K562 (cell line): ENCODE measurements at regions not wholly inside any gene's neighbourhood (a gene's known extent, or its start where the extent isn't known, plus 50 kb on each side); places are given as distances from the start of the nearest gene placed in this dataset.

ENCODE experiments used
- ARNT ChIP-seq, 2 experiments: fragments of 450-650 bp; IDR thresholded peaks; 2 replicates each; pipeline ENCODE4 v1.6.1; 2016; ENCODE audit warnings: mild to moderate bottlenecking in 1 of 2
- CHAMP1 ChIP-seq: fragments of 450-650 bp; IDR thresholded peaks from 2 replicates; pipeline ENCODE4 v1.6.1; 2016; ENCODE audit warnings: mild to moderate bottlenecking
- ESRRA ChIP-seq: fragments of 450-650 bp; IDR thresholded peaks from 2 replicates; pipeline ENCODE4 v1.6.1; 2014; ENCODE audit warnings: low read depth, mild to moderate bottlenecking, moderate library complexity, borderline replicate concordance
- JUND ChIP-seq, 2 experiments: IDR thresholded peaks; 2 replicates in 1 of 2; 3 replicates in 1 of 2; pipeline ENCODE4 v1.6.1; 2011; ENCODE audit warnings: borderline replicate concordance in 2 of 2, low read depth in 2 of 2, low read length in 2 of 2, improper control_type of control experiment in 1 of 2, missing biosample characterization in 1 of 2, missing genetic modification characterization in 1 of 2, missing genetic modification reagents in 1 of 2
- LARP7 ChIP-seq: fragments of 450-650 bp; IDR thresholded peaks from 2 replicates; pipeline ENCODE4 v1.6.1; 2016
- ZNF75A ChIP-seq: fragments of 450-650 bp; formaldehyde crosslinking; IDR thresholded peaks from 2 replicates; pipeline ENCODE4 v1.4.0; 2020; ENCODE audit warnings: mild to moderate bottlenecking
- TF ChIP-seq, protein P1 (sequence below): fragments of 250-450 bp; sonication (Bioruptor Pico); IDR thresholded peaks from 2 replicates; pipeline ENCODE4 v1.9.0; 2021; ENCODE audit warnings: mild to moderate bottlenecking, inconsistent platforms
- TF ChIP-seq, protein P2 (sequence below): sonication (generic); formaldehyde crosslinking; IDR thresholded peaks from 2 replicates; pipeline ENCODE4 v1.8.1; 2023; ENCODE audit warnings: mild to moderate bottlenecking, missing genetic modification reagents
- TF ChIP-seq, protein P3 (sequence below): fragments of 150-350 bp; conservative IDR thresholded peaks from 2 replicates; pipeline ENCODE4 v1.6.1; 2014; ENCODE audit warnings: low read length

DNA sequence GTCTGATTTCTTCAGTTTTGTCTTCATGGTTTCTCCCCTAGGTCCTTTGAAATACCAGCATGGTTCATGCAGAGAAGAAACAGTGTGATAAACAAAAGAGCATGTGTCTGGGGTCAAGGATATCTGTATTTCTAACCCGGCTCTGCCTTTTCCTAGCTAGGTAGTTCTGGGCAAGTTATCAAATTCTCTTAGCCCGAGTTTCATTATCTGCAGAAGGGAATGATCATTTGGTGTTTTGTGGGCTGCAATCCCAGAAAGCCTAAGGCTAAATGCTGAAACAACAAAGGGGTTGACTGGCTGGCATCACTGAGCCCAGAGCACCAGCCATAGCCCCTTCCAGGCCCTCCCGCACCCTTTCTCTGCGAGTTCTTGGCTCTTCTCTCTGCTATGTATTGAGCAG lies 51.7 kb upstream of the DAPL1 start (continued):
- TF ChIP-seq, protein P1, sequence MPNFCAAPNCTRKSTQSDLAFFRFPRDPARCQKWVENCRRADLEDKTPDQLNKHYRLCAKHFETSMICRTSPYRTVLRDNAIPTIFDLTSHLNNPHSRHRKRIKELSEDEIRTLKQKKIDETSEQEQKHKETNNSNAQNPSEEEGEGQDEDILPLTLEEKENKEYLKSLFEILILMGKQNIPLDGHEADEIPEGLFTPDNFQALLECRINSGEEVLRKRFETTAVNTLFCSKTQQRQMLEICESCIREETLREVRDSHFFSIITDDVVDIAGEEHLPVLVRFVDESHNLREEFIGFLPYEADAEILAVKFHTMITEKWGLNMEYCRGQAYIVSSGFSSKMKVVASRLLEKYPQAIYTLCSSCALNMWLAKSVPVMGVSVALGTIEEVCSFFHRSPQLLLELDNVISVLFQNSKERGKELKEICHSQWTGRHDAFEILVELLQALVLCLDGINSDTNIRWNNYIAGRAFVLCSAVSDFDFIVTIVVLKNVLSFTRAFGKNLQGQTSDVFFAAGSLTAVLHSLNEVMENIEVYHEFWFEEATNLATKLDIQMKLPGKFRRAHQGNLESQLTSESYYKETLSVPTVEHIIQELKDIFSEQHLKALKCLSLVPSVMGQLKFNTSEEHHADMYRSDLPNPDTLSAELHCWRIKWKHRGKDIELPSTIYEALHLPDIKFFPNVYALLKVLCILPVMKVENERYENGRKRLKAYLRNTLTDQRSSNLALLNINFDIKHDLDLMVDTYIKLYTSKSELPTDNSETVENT = no peak
- TF ChIP-seq ARNT (IDR thresholded peaks at IDR 0.05) = no peak
- TF ChIP-seq, protein P2, sequence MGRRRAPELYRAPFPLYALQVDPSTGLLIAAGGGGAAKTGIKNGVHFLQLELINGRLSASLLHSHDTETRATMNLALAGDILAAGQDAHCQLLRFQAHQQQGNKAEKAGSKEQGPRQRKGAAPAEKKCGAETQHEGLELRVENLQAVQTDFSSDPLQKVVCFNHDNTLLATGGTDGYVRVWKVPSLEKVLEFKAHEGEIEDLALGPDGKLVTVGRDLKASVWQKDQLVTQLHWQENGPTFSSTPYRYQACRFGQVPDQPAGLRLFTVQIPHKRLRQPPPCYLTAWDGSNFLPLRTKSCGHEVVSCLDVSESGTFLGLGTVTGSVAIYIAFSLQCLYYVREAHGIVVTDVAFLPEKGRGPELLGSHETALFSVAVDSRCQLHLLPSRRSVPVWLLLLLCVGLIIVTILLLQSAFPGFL (CRISPR knock-in tag) = no peak
- no peak for TF ChIP-seq ZNF75A (CRISPR knock-in tag)
- TF ChIP-seq ESRRA = no peak
- TF ChIP-seq, protein P3, sequence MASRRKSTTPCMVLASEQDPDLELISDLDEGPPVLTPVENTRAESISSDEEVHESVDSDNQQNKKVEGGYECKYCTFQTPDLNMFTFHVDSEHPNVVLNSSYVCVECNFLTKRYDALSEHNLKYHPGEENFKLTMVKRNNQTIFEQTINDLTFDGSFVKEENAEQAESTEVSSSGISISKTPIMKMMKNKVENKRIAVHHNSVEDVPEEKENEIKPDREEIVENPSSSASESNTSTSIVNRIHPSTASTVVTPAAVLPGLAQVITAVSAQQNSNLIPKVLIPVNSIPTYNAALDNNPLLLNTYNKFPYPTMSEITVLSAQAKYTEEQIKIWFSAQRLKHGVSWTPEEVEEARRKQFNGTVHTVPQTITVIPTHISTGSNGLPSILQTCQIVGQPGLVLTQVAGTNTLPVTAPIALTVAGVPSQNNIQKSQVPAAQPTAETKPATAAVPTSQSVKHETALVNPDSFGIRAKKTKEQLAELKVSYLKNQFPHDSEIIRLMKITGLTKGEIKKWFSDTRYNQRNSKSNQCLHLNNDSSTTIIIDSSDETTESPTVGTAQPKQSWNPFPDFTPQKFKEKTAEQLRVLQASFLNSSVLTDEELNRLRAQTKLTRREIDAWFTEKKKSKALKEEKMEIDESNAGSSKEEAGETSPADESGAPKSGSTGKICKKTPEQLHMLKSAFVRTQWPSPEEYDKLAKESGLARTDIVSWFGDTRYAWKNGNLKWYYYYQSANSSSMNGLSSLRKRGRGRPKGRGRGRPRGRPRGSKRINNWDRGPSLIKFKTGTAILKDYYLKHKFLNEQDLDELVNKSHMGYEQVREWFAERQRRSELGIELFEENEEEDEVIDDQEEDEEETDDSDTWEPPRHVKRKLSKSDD = no peak
- TF ChIP-seq CHAMP1 = no peak
- TF ChIP-seq LARP7 = no peak
- no peak for TF ChIP-seq JUND (IDR thresholded peaks at IDR 0.05; ENCODE audit: borderline replicate concordance, low read depth, low read length)
- no peak for TF ChIP-seq JUND (tag; IDR thresholded peaks at IDR 0.05; ENCODE audit: borderline replicate concordance, low read depth, low read length)
